NB4 (cell line): ENCODE measurements at regions not wholly inside any gene's neighbourhood (a gene's known extent, or its start where the extent isn't known, plus 50 kb on each side); places are given as distances from the start of the nearest gene placed in this dataset.

Experiments
- CTCF ChIP-seq: IDR thresholded peaks from one replicate; pipeline ENCODE4 v1.5.1; 2012; ENCODE audit warnings: low read depth, low read length
- MAX ChIP-seq: IDR thresholded peaks from 2 replicates; pipeline ENCODE4 v1.6.1; 2011; ENCODE audit warnings: low read depth, low read length

GRCh38 chr10:2729197-2729596 lies 338.2 kb upstream of the PFKP start:
- TF ChIP-seq MAX (no peak), CTCF (no peak)
